Liver (tissue), 8 donors: ENCODE measurements at regions not wholly inside any gene's neighbourhood (a gene's known extent, or its start where the extent isn't known, plus 50 kb on each side); places are given as distances from the start of the nearest gene placed in this dataset.

Source experiments
- DNase-seq: peaks from one replicate; pipeline ENCODE4 v3.0.0-alpha.2; 2017; ENCODE audit warnings: low spot score
- H3K27ac ChIP-seq, 2 donors: one replicate each; pipeline ENCODE4 v1.7.0; 2013; ENCODE audit warnings: inconsistent platforms in 2 of 2, low read length in 2 of 2, control low read depth in 1 of 2, low read depth in 1 of 2, mild to moderate bottlenecking in 1 of 2
- H3K27me3 ChIP-seq, 4 donors: one replicate each; pipeline versions ENCODE4 v1.6.1 to v1.7.0; 2013; ENCODE audit warnings: low read length in 3 of 4, inconsistent platforms in 1 of 4, mild to moderate bottlenecking in 1 of 4, moderate library complexity in 1 of 4; ENCODE audit not compliant: control insufficient read depth in 4 of 4, insufficient read depth in 4 of 4
- H3K36me3 ChIP-seq, 4 donors: one replicate each; pipeline versions ENCODE4 v1.6.1 to v1.7.0; 2013; ENCODE audit warnings: low read length in 3 of 4, mild to moderate bottlenecking in 3 of 4, low read depth in 1 of 4, moderate library complexity in 1 of 4; ENCODE audit not compliant: control insufficient read depth in 4 of 4, insufficient read depth in 3 of 4
- H3K4me1 ChIP-seq, 4 donors: one replicate each; pipeline versions ENCODE4 v1.6.1 to v1.7.0; 2013; ENCODE audit warnings: low read length in 3 of 4, mild to moderate bottlenecking in 3 of 4, moderate library complexity in 1 of 4; ENCODE audit not compliant: control insufficient read depth in 4 of 4, insufficient read depth in 4 of 4
- H3K4me3 ChIP-seq, 3 donors: one replicate each; pipeline versions ENCODE4 v1.6.1 to v1.7.0; 2013; ENCODE audit warnings: low read length in 3 of 3, control low read depth in 1 of 3, low read depth in 1 of 3, mild to moderate bottlenecking in 1 of 3
- H3K9ac ChIP-seq, 2 donors: one replicate each; pipeline ENCODE4 v1.7.0; 2013; ENCODE audit warnings: low read length in 2 of 2, mild to moderate bottlenecking in 2 of 2, moderate library complexity in 2 of 2, control low read depth in 1 of 2, low read depth in 1 of 2
- H3K9me3 ChIP-seq, 4 donors: one replicate each; pipeline versions ENCODE4 v1.6.1 to v1.7.0; 2013; ENCODE audit warnings: low read length in 3 of 4; ENCODE audit not compliant: control insufficient read depth in 4 of 4
- EGR1 ChIP-seq, 2 donors: IDR thresholded peaks; 2 replicates each; pipeline ENCODE4 v1.6.1; 2016 to 2018; ENCODE audit warnings: antibody characterized with exemption in 2 of 2, low read depth in 2 of 2
- FOXA1 ChIP-seq: IDR thresholded peaks from 2 replicates; pipeline ENCODE4 v1.6.1; 2016; ENCODE audit warnings: antibody characterized with exemption
- FOXA2 ChIP-seq: IDR thresholded peaks from 2 replicates; pipeline ENCODE4 v1.6.1; 2016; ENCODE audit warnings: antibody characterized with exemption
- GABPA ChIP-seq, 2 donors: IDR thresholded peaks in 1 of 2; conservative IDR thresholded peaks in 1 of 2; 2 replicates each; pipeline ENCODE4 v1.6.1; 2016; ENCODE audit warnings: antibody characterized with exemption in 2 of 2, mild to moderate bottlenecking in 1 of 2, moderate library complexity in 1 of 2
- HNF4A ChIP-seq, 2 donors: conservative IDR thresholded peaks; 2 replicates each; pipeline ENCODE4 v1.6.1; 2016; ENCODE audit warnings: antibody characterized with exemption in 2 of 2, mild to moderate bottlenecking in 2 of 2
- HNF4G ChIP-seq: IDR thresholded peaks from 2 replicates; pipeline ENCODE4 v1.6.1; 2016; ENCODE audit warnings: antibody characterized with exemption
- JUND ChIP-seq, 2 donors: IDR thresholded peaks; 2 replicates each; pipeline ENCODE4 v1.6.1; 2016; ENCODE audit warnings: antibody characterized with exemption in 2 of 2
- NR2F2 ChIP-seq: IDR thresholded peaks from 2 replicates; pipeline ENCODE4 v1.6.1; 2016; ENCODE audit warnings: antibody characterized with exemption
- RAD21 ChIP-seq, 2 donors: IDR thresholded peaks; 2 replicates each; pipeline ENCODE4 v1.6.1; 2016; ENCODE audit warnings: antibody characterized with exemption in 2 of 2, mild to moderate bottlenecking in 2 of 2
- RXRA ChIP-seq, 2 donors: IDR thresholded peaks; 2 replicates each; pipeline ENCODE4 v1.6.1; 2017 to 2018; ENCODE audit warnings: antibody characterized with exemption in 2 of 2, mild to moderate bottlenecking in 1 of 2
- SP1 ChIP-seq: IDR thresholded peaks from 2 replicates; pipeline ENCODE4 v1.6.1; 2018; ENCODE audit warnings: antibody characterized with exemption, mild to moderate bottlenecking
- TAF1 ChIP-seq: conservative IDR thresholded peaks from 2 replicates; pipeline ENCODE4 v1.6.1; 2016; ENCODE audit warnings: antibody characterized with exemption, mild to moderate bottlenecking
- YY1 ChIP-seq: IDR thresholded peaks from 2 replicates; pipeline ENCODE4 v1.6.1; 2016; ENCODE audit warnings: antibody characterized with exemption, mild to moderate bottlenecking
- WGBS: extraction: QIAGEN DNeasy Blood & Tissue Kit; methylation state at CpG from one replicate; pipeline ENCODE4 v1.1.7; 2013; 5-methylcytosine and 5-hydroxymethylcytosine counted together
- TF ChIP-seq, protein P1 (sequence below): fragments of 150-350 bp; IDR thresholded peaks from 2 replicates; pipeline ENCODE4 v1.5.1; 2017; ENCODE audit warnings: improper control_type of control experiment, low read depth, low read length; ENCODE audit not compliant: missing input control
- TF ChIP-seq, protein P2 (sequence below): IDR thresholded peaks from 2 replicates; pipeline ENCODE4 v1.6.1; 2016; ENCODE audit warnings: antibody characterized with exemption
- TF ChIP-seq, protein P3 (sequence below): IDR thresholded peaks from 2 replicates; pipeline ENCODE4 v1.6.1; 2016; ENCODE audit warnings: antibody characterized with exemption, mild to moderate bottlenecking
- TF ChIP-seq, protein P4 (sequence below): IDR thresholded peaks from 2 replicates; pipeline ENCODE4 v1.6.1; 2016; ENCODE audit warnings: antibody characterized with exemption
- TF ChIP-seq, protein P5 (sequence below): IDR thresholded peaks from 2 replicates; pipeline ENCODE4 v1.6.1; 2016; ENCODE audit warnings: antibody characterized with exemption
- donor health status: healthy.
- donor health status: healthy.
- donor health status: healthy.
- donor health status: healthy.
- donor health status: healthy.

DNA sequence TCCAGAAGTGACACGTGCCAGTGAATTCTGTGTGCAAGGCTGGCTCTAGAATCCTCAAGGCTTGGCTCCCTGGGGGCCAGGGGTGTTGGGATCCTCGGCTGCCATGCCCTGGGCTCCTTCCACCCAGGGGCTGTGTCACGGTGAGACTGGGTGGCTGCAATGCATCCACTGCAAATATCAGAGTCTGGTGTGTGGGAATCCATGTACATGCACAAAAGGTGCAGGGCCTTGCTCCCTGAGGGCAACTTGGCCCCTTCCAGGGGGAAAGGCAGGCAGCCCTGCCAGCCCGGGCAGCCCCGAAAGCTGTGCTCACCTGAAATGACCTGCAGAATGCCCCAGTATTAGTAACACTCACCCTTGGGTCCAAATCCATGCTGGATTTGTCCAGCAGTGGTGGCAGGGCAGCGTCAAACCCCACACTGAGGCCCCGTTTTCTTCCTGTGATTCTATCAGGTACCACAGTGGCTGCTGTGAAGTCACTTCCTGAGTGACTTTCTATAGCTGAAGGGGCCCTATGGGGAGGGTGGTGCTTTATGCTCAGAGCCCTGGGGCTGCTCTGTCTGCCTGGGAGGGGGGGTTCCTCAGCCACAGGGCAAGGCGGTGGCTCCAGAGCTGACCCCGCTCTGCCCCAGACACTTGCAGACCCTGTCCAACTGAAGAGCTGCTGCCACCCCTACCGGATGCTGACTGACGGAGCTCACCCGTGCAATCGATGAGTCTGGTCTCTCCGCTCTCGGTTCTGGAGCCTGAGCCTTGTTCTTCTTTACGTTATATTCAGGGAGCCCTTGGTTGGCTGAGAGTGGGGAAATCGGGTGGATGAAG lies 317.7 kb downstream of the GLRX3 start:
- no peak overlapping the region for H3K9ac ChIP-seq
- peaks cover 0 to 7% (median 1%) of the 10 kb centered on the region in 4 donors for H3K27me3 ChIP-seq
- no peak overlapping the region for H3K4me3 ChIP-seq
- peaks cover 0 to 3% (median 0%) of the 10 kb centered on the region in 4 donors for H3K4me1 ChIP-seq
- TF ChIP-seq NR2F2 (no peak), RXRA (IDR thresholded peaks at IDR 0.05) (no peak), SP1 (no peak), HNF4G (no peak), FOXA2 (no peak)
- TF ChIP-seq, protein P1, sequence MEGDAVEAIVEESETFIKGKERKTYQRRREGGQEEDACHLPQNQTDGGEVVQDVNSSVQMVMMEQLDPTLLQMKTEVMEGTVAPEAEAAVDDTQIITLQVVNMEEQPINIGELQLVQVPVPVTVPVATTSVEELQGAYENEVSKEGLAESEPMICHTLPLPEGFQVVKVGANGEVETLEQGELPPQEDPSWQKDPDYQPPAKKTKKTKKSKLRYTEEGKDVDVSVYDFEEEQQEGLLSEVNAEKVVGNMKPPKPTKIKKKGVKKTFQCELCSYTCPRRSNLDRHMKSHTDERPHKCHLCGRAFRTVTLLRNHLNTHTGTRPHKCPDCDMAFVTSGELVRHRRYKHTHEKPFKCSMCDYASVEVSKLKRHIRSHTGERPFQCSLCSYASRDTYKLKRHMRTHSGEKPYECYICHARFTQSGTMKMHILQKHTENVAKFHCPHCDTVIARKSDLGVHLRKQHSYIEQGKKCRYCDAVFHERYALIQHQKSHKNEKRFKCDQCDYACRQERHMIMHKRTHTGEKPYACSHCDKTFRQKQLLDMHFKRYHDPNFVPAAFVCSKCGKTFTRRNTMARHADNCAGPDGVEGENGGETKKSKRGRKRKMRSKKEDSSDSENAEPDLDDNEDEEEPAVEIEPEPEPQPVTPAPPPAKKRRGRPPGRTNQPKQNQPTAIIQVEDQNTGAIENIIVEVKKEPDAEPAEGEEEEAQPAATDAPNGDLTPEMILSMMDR = no peak
- TF ChIP-seq, protein P2, sequence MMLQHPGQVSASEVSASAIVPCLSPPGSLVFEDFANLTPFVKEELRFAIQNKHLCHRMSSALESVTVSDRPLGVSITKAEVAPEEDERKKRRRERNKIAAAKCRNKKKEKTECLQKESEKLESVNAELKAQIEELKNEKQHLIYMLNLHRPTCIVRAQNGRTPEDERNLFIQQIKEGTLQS = no peak
- 83% methylated on average over 17 of the region's 17 CpGs for WGBS
- no peak overlapping the region for H3K27ac ChIP-seq
- no peaks in the 10 kb centered on the region for H3K36me3 ChIP-seq
- H3K9me3 ChIP-seq = no peaks in the 10 kb centered on the region
- peak; percentile 5 for DNase-seq

DNA sequence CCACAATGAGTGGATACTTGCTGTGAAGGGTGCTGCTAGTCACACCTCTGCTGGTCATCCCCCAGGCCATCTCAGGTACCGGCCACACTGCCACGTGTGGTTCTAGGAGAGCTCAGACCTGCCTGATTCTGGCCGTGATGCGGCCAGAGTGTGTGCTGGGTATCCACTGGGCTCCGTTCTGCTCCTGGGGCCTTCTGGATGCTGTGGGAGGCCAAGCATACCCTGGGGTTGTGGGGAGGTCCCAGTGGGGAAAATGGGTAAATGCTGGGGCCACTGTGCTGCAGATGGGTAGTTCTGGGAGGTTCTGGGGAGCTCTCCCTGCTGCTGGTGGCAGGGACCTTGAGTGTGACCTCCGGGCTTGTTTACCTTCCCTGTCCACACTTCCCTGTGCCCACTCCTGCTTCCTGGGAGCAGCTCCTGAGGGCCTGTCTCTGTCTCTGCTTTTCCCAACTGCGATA lies 318.4 kb downstream of the GLRX3 start:
- H3K4me3 ChIP-seq = no peak overlapping the region
- no peaks in the 10 kb centered on the region for H3K9me3 ChIP-seq
- H3K27ac ChIP-seq = no peak overlapping the region
- 84% methylated on average over 7 of the region's 7 CpGs for WGBS
- TF ChIP-seq YY1 (no peak), RXRA (IDR thresholded peaks at IDR 0.05) (no peak), NR2F2 (no peak), HNF4A (conservative IDR thresholded peaks at IDR 0.05) (no peak), TAF1 (no peak), EGR1 (IDR thresholded peaks at IDR 0.05; ENCODE audit: low read depth in 2 of 2) (no peak), GABPA (IDR thresholded peaks at IDR 0.05 in 1 of 2, conservative IDR thresholded peaks at IDR 0.05 in 1 of 2) (no peak), SP1 (no peak), RAD21 (IDR thresholded peaks at IDR 0.05) (no peak), FOXA1 (no peak), JUND (IDR thresholded peaks at IDR 0.05) (no peak)
- TF ChIP-seq, protein P1 = no peak
- TF ChIP-seq, protein P3, sequence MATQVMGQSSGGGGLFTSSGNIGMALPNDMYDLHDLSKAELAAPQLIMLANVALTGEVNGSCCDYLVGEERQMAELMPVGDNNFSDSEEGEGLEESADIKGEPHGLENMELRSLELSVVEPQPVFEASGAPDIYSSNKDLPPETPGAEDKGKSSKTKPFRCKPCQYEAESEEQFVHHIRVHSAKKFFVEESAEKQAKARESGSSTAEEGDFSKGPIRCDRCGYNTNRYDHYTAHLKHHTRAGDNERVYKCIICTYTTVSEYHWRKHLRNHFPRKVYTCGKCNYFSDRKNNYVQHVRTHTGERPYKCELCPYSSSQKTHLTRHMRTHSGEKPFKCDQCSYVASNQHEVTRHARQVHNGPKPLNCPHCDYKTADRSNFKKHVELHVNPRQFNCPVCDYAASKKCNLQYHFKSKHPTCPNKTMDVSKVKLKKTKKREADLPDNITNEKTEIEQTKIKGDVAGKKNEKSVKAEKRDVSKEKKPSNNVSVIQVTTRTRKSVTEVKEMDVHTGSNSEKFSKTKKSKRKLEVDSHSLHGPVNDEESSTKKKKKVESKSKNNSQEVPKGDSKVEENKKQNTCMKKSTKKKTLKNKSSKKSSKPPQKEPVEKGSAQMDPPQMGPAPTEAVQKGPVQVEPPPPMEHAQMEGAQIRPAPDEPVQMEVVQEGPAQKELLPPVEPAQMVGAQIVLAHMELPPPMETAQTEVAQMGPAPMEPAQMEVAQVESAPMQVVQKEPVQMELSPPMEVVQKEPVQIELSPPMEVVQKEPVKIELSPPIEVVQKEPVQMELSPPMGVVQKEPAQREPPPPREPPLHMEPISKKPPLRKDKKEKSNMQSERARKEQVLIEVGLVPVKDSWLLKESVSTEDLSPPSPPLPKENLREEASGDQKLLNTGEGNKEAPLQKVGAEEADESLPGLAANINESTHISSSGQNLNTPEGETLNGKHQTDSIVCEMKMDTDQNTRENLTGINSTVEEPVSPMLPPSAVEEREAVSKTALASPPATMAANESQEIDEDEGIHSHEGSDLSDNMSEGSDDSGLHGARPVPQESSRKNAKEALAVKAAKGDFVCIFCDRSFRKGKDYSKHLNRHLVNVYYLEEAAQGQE = no peak
- TF ChIP-seq, protein P4, sequence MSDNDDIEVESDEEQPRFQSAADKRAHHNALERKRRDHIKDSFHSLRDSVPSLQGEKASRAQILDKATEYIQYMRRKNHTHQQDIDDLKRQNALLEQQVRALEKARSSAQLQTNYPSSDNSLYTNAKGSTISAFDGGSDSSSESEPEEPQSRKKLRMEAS = no peak
- TF ChIP-seq, protein P5, sequence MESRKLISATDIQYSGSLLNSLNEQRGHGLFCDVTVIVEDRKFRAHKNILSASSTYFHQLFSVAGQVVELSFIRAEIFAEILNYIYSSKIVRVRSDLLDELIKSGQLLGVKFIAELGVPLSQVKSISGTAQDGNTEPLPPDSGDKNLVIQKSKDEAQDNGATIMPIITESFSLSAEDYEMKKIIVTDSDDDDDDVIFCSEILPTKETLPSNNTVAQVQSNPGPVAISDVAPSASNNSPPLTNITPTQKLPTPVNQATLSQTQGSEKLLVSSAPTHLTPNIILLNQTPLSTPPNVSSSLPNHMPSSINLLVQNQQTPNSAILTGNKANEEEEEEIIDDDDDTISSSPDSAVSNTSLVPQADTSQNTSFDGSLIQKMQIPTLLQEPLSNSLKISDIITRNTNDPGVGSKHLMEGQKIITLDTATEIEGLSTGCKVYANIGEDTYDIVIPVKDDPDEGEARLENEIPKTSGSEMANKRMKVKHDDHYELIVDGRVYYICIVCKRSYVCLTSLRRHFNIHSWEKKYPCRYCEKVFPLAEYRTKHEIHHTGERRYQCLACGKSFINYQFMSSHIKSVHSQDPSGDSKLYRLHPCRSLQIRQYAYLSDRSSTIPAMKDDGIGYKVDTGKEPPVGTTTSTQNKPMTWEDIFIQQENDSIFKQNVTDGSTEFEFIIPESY = no peak
- H3K36me3 ChIP-seq = no peaks in the 10 kb centered on the region
- H3K9ac ChIP-seq = no peak overlapping the region
- peaks cover 0 to 3% (median 0%) of the 10 kb centered on the region in 4 donors for H3K4me1 ChIP-seq
- peak; percentile 12 for DNase-seq
- H3K27me3 ChIP-seq = peaks cover 0 to 9% (median 1%) of the 10 kb centered on the region in 4 donors
